ENCODE measurements at regions not wholly inside any gene's neighbourhood (a gene's known extent, or its start where the extent isn't known, plus 50 kb on each side); places are given as distances from the start of the nearest gene placed in this dataset.

GRCh38 chr3:59658274-59658673 is 608.4 kb upstream of the CFAP20DC start:
- Mint-ChIP-seq H3K4me3 (no peak overlapping the region), H3K27me3 (ENCODE audit: low read depth) (no peaks in the 10 kb centered on the region), H3K36me3 (ENCODE audit: low read depth) (no peaks in the 10 kb centered on the region), H3K27ac (peak overlapping the region in 1 of 3 experiments; percentile 30), H3K4me1 (peaks cover 19% of the 10 kb centered on the region), H3K9me3 (no peaks in the 10 kb centered on the region)
- no peak for TF ChIP-seq CTCF (IDR thresholded peaks at IDR 0.05; ENCODE audit: unreplicated experiment in 3 of 3)

DNA sequence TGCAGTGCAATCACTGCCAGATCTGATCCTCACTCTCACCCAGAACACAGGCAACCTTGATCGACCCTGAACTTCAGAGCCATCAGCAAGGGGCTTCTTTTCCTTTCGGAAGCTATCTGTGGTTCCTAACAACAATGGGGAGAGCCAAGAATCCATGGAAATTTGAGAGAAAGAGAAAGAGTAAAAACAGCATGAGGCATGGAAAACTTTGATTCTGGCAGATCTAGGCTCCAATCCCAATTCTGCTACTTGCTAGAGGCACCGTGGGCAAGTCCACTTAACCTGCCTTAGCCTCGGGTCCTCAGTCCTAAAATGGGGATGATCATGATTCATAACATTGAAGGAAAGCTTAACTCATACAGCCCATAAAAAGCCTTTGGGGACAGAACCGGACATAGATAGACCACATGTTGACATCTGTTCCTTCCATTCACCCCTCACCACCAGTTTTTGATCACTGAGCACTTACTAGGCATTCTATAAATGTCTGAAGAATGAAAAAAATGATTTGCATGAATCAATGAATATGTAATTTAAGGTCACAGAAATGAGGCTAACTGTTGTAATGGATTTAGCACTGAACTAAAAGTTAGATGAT is 605.7 kb upstream of the CFAP20DC start:
- Mint-ChIP-seq H3K36me3 (ENCODE audit: low read depth) (peaks cover 2% of the 10 kb centered on the region), H3K4me1 (peaks cover 11% of the 10 kb centered on the region), H3K9me3 (peaks cover 11% of the 10 kb centered on the region), H3K27ac (peak overlapping the region in 1 of 3 experiments; percentile 20), H3K4me3 (no peak overlapping the region), H3K27me3 (ENCODE audit: low read depth) (no peaks in the 10 kb centered on the region)
- TF ChIP-seq CTCF (IDR thresholded peaks at IDR 0.05; ENCODE audit: unreplicated experiment in 3 of 3): no peak

GRCh38 chr3:59654480-59655417 is 604.9 kb upstream of the CFAP20DC start:
- H3K4me1 Mint-ChIP-seq: peaks cover 5% of the 10 kb centered on the region
- peak overlapping the region in 2 of 3 experiments; percentile 12 to 50 for H3K27ac Mint-ChIP-seq
- peaks cover 7% of the 10 kb centered on the region for H3K36me3 Mint-ChIP-seq (ENCODE audit: low read depth)
- no peak for TF ChIP-seq CTCF (IDR thresholded peaks at IDR 0.05; ENCODE audit: unreplicated experiment in 3 of 3)
- H3K9me3 Mint-ChIP-seq: peaks cover 18% of the 10 kb centered on the region
- H3K27me3 Mint-ChIP-seq (ENCODE audit: low read depth): no peaks in the 10 kb centered on the region
- H3K4me3 Mint-ChIP-seq: no peak overlapping the region

DNA sequence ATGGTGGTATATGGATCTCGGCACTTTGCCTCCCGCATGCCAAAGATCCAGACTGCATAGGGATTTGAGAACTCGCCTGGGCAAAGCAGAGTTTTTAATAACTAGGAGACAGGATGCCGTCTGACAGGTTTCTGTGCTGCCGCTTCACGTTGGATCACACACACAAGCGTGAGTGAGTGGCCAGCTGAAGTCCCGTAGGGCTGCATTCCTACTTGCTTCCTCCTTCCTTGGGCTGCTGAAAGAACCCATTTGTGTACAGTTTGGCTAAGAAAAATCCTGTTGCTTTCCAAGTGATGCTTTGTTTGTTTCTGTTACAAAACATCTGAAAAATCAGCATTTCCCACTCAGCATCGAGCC is 604.3 kb upstream of the CFAP20DC start:
- Mint-ChIP-seq H3K9me3 (peaks cover 25% of the 10 kb centered on the region), H3K27me3 (ENCODE audit: low read depth) (no peaks in the 10 kb centered on the region), H3K27ac (peak overlapping the region in 2 of 3 experiments; percentile 12 to 50), H3K4me1 (peaks cover 5% of the 10 kb centered on the region), H3K4me3 (no peak overlapping the region), H3K36me3 (ENCODE audit: low read depth) (peaks cover 9% of the 10 kb centered on the region)
- TF ChIP-seq CTCF (IDR thresholded peaks at IDR 0.05; ENCODE audit: unreplicated experiment in 3 of 3): no peak

DNA sequence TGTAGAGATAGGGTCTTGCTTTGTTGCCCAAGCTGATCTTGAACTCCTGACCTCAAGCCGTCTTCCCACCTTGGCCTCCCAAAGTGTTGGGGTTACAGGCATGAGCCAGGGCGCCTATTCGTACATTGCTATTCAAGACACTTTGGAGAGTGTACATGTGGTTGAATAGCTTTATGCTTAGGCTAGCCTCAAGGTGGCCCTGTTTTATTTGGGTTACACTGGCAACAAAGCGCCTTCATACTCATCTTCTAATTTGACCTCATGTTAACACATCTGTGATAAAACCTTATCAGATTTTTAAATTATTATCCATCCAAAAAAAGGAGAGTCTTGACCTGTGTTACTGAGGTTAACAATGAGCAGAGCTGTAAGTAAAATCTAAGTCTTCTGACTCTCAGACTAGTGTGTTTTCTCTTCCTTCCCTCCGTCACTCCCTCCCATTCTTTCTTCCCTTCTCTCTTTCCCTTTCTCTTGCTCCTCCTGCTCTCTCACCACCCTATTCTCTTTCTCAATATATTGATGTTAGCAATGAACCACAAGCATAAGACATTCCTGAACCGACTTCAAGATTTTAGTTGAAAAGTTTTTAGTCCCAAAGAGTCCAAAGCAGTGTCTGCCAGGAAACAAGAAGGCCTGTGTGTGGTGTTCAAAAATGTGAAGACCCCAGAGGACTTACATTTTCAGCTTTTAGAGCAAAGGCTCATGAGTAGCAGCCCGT is 603.7 kb upstream of the CFAP20DC start:
- peaks cover 28% of the 10 kb centered on the region for H3K9me3 Mint-ChIP-seq
- no peaks in the 10 kb centered on the region for H3K27me3 Mint-ChIP-seq (ENCODE audit: low read depth)
- H3K4me3 Mint-ChIP-seq: no peak overlapping the region
- peaks cover 5% of the 10 kb centered on the region for H3K4me1 Mint-ChIP-seq
- peak overlapping the region in 1 of 3 experiments; percentile 50 for H3K27ac Mint-ChIP-seq
- peaks cover 9% of the 10 kb centered on the region for H3K36me3 Mint-ChIP-seq (ENCODE audit: low read depth)
- no peak for TF ChIP-seq CTCF (IDR thresholded peaks at IDR 0.05; ENCODE audit: unreplicated experiment in 3 of 3)

All from nephron (organoid).